H1 (cell line): ENCODE measurements at regions not wholly inside any gene's neighbourhood (a gene's known extent, or its start where the extent isn't known, plus 50 kb on each side); places are given as distances from the start of the nearest gene placed in this dataset.

Experiments
- CTCF ChIA-PET: fragments of 300-600 bp; sonication (Branson Sonifier 250); formaldehyde crosslinking; loops from one replicate; lab custom pipeline; 2021; ENCODE audit not compliant: partially characterized antibody; lab: Charles Lee
- POLR2A ChIA-PET: fragments of 300-600 bp; sonication (Branson Sonifier 250); formaldehyde crosslinking; loops from one replicate; lab custom pipeline; 2021; ENCODE audit warnings: inconsistent platforms; ENCODE audit not compliant: partially characterized antibody; lab: Charles Lee
- DNase-seq, 2 experiments: peaks; one replicate each; pipeline versions ENCODE4 v3.0.0 to v3.0.0-alpha.2; 2010 to 2022; ENCODE audit warnings: low spot score in 2 of 2, low read depth in 1 of 2, mixed read lengths in 1 of 2
- FAIRE-seq: peaks from 2 replicates; lab custom pipeline; 2011; peaks lifted over from hg19 to GRCh38; lab: Jason Lieb, UNC
- H2AFZ ChIP-seq: 2 replicates; pipeline ENCODE4 v1.8.1; 2012; ENCODE audit warnings: low read length, inconsistent platforms
- H2AK5ac ChIP-seq: 2 replicates; pipeline ENCODE4 v1.6.1; 2013; ENCODE audit warnings: low read depth, low read length
- H2BK120ac ChIP-seq: replicated peaks from 2 replicates; pipeline ENCODE3; 2013; ENCODE audit warnings: low read depth, low read length, inconsistent platforms
- H2BK12ac ChIP-seq: 2 replicates; pipeline ENCODE4 v1.6.1; 2013; ENCODE audit warnings: low read depth, low read length
- H2BK15ac ChIP-seq: 2 replicates; pipeline ENCODE4 v1.6.1; 2013; ENCODE audit warnings: low read length
- H2BK20ac ChIP-seq: 2 replicates; pipeline ENCODE4 v1.6.1; 2013; ENCODE audit warnings: low read length
- H2BK5ac ChIP-seq: 2 replicates; pipeline ENCODE4 v1.6.1; 2013; ENCODE audit warnings: low read depth, low read length
- H3K14ac ChIP-seq: 2 replicates; pipeline ENCODE4 v1.6.1; 2013; ENCODE audit warnings: inconsistent platforms; ENCODE audit not compliant: insufficient read length
- H3K18ac ChIP-seq: 2 replicates; pipeline ENCODE4 v1.6.1; 2013; ENCODE audit warnings: low read length; ENCODE audit errors: extremely low read depth
- H3K23ac ChIP-seq: 2 replicates; pipeline ENCODE4 v1.6.1; 2013; ENCODE audit warnings: inconsistent platforms; ENCODE audit not compliant: insufficient read length
- H3K23me2 ChIP-seq: 2 replicates; pipeline ENCODE4 v1.6.1; 2013; ENCODE audit warnings: low read depth, low read length
- H3K27ac ChIP-seq: 2 replicates; pipeline ENCODE4 v1.6.1; 2011; ENCODE audit warnings: low read depth, low read length, inconsistent platforms
- H3K27me3 ChIP-seq, 4 experiments: replicated peaks in 1 of 4; 1 replicate in 1 of 4; 2 replicates in 3 of 4; pipeline versions ENCODE4 v1.6.1 to v1.8.1; 2011 to 2013; ENCODE audit warnings: low read length in 3 of 4, mild to moderate bottlenecking in 3 of 4, inconsistent platforms in 2 of 4, mixed read lengths in 2 of 4, moderate library complexity in 1 of 4; ENCODE audit not compliant: control insufficient read depth in 3 of 4, insufficient read depth in 3 of 4; ENCODE audit errors: extremely low read depth in 1 of 4
- H3K36me3 ChIP-seq, 4 experiments: 2 replicates each; pipeline versions ENCODE4 v1.6.1 to v1.8.1; 2011 to 2013; ENCODE audit warnings: mild to moderate bottlenecking in 4 of 4, low read length in 3 of 4, moderate library complexity in 2 of 4, control low read depth in 1 of 4, inconsistent platforms in 1 of 4; ENCODE audit not compliant: insufficient read depth in 4 of 4, control insufficient read depth in 2 of 4
- H3K4ac ChIP-seq: replicated peaks from 2 replicates; pipeline ENCODE3; 2013; ENCODE audit warnings: low read length, low read depth, mixed read lengths, inconsistent platforms; ENCODE audit not compliant: insufficient read length
- H3K4me1 ChIP-seq, 4 experiments: replicated peaks in 1 of 4; 1 replicate in 1 of 4; 2 replicates in 3 of 4; pipeline versions ENCODE4 v1.6.1 to v1.8.1; 2011 to 2013; ENCODE audit warnings: low read length in 3 of 4, inconsistent platforms in 2 of 4, mixed read lengths in 1 of 4; ENCODE audit not compliant: insufficient read depth in 4 of 4, control insufficient read depth in 3 of 4
- H3K4me2 ChIP-seq, 2 experiments: 2 replicates each; pipeline versions ENCODE4 v1.6.1 to v1.8.1; 2011 to 2013; ENCODE audit warnings: low read depth in 2 of 2, low read length in 2 of 2, control low read depth in 1 of 2, inconsistent platforms in 1 of 2, mild to moderate bottlenecking in 1 of 2; ENCODE audit not compliant: insufficient read depth in 1 of 2
- H3K4me3 ChIP-seq, 4 experiments: fragments of 200-600, 300-600 bp in 1 of 4; sonication (generic), shearing (Covaris generic), sonication (Bioruptor Twin) in 1 of 4; 2 replicates each; pipeline versions ENCODE4 v1.5.1 to v1.8.1; 2011 to 2016; ENCODE audit warnings: low read length in 4 of 4, low read depth in 3 of 4, control low read depth in 2 of 4, inconsistent platforms in 2 of 4, mild to moderate bottlenecking in 2 of 4, mixed read lengths in 1 of 4, moderate library complexity in 1 of 4; ENCODE audit not compliant: insufficient read depth in 2 of 4; ENCODE audit errors: extremely low read depth in 1 of 4
- H3K56ac ChIP-seq: replicated peaks from 2 replicates; pipeline ENCODE3; 2013; ENCODE audit warnings: low read depth, mild to moderate bottlenecking, mixed read lengths, low read length, inconsistent platforms; ENCODE audit not compliant: insufficient read length
- H3K79me1 ChIP-seq: 2 replicates; pipeline ENCODE4 v1.6.1; 2013; ENCODE audit warnings: low read depth, low read length, control low read depth
- H3K79me2 ChIP-seq, 2 experiments: 2 replicates each; pipeline versions ENCODE4 v1.6.1 to v1.8.1; 2012 to 2013; ENCODE audit warnings: low read length in 2 of 2, mild to moderate bottlenecking in 2 of 2, inconsistent platforms in 1 of 2; ENCODE audit not compliant: insufficient read depth in 2 of 2, control insufficient read depth in 1 of 2
- H3K9ac ChIP-seq, 4 experiments: replicated peaks in 1 of 4; 1 replicate in 1 of 4; 2 replicates in 3 of 4; pipeline versions ENCODE4 v1.6.1 to v1.8.1; 2011 to 2013; ENCODE audit warnings: low read depth in 3 of 4, low read length in 3 of 4, control low read depth in 2 of 4, mild to moderate bottlenecking in 2 of 4, moderate library complexity in 2 of 4, inconsistent platforms in 1 of 4; ENCODE audit errors: extremely low read depth in 1 of 4
- H3K9me3 ChIP-seq, 2 experiments: 2 replicates each; pipeline versions ENCODE4 v1.6.1 to v1.8.1; 2012 to 2013; ENCODE audit warnings: mild to moderate bottlenecking in 2 of 2, moderate library complexity in 2 of 2, control low read depth in 1 of 2, inconsistent platforms in 1 of 2, low read depth in 1 of 2, low read length in 1 of 2, mixed read lengths in 1 of 2; ENCODE audit not compliant: insufficient read depth in 2 of 2
- H4K20me1 ChIP-seq, 2 experiments: replicated peaks in 1 of 2; 2 replicates each; pipeline versions ENCODE3 to v1.8.1; 2011 to 2013; ENCODE audit warnings: inconsistent platforms in 2 of 2, low read length in 2 of 2, mild to moderate bottlenecking in 1 of 2; ENCODE audit not compliant: insufficient read depth in 2 of 2, control insufficient read depth in 1 of 2
- H4K5ac ChIP-seq: 2 replicates; pipeline ENCODE4 v1.6.1; 2013; ENCODE audit warnings: low read length, low read depth, mixed read lengths, inconsistent platforms; ENCODE audit not compliant: insufficient read length
- H4K8ac ChIP-seq: 2 replicates; pipeline ENCODE4 v1.8.0; 2013; ENCODE audit warnings: mild to moderate bottlenecking, moderate library complexity, low read length, inconsistent platforms; ENCODE audit not compliant: insufficient read depth; ENCODE audit errors: extremely low read depth
- H4K91ac ChIP-seq: replicated peaks from 2 replicates; pipeline ENCODE3; 2013; ENCODE audit warnings: low read length, mixed read lengths, inconsistent platforms; ENCODE audit not compliant: insufficient read length
- BACH1 ChIP-seq: IDR thresholded peaks from 2 replicates; pipeline ENCODE4 v1.6.1; 2012; ENCODE audit warnings: low read length, improper control_type of control experiment
- CHD1 ChIP-seq: IDR thresholded peaks from 2 replicates; pipeline ENCODE4 v1.6.1; 2012; ENCODE audit warnings: low read depth, low read length, improper control_type of control experiment
- EZH2 ChIP-seq: fragments of 200-600 bp; sonication (generic); IDR thresholded peaks from 2 replicates; pipeline ENCODE4 v1.7.1; 2012; ENCODE audit warnings: low read depth, mild to moderate bottlenecking, moderate library complexity, low read length, inconsistent platforms; ENCODE audit not compliant: severe bottlenecking
- GTF2F1 ChIP-seq: IDR thresholded peaks from 2 replicates; pipeline ENCODE4 v1.6.1; 2012; ENCODE audit warnings: low read depth, low read length, improper control_type of control experiment, borderline replicate concordance
- KDM5A ChIP-seq: fragments of 200-600 bp; IDR thresholded peaks from 2 replicates; pipeline ENCODE4 v1.7.1; 2012; ENCODE audit warnings: mild to moderate bottlenecking, low read length, inconsistent platforms, mixed read lengths
- RBBP5 ChIP-seq: IDR thresholded peaks from 2 replicates; pipeline ENCODE4 v1.7.1; 2012; ENCODE audit warnings: low read depth, mild to moderate bottlenecking, inconsistent platforms, low read length, moderate library complexity, borderline replicate concordance
- WGBS, 2 experiments: shearing (Covaris generic) in 1 of 2; methylation state at CpG; one replicate each; pipeline versions ENCODE4 v1.1.6 to v1.1.7; 2013 to 2015; ENCODE audit warnings: low lambda C conversion rate in 2 of 2, mixed read lengths in 2 of 2, inconsistent platforms in 1 of 2, low coverage in 1 of 2, missing lambda C conversion rate in 1 of 2; ENCODE audit not compliant: insufficient replicate concordance in 2 of 2, insufficient coverage in 1 of 2, insufficient read length in 1 of 2; ENCODE audit errors: extremely low coverage in 1 of 2, missing lambda C conversion rate in 1 of 2; 5-methylcytosine and 5-hydroxymethylcytosine counted together
- TF ChIP-seq, protein P1 (sequence below): IDR thresholded peaks from 2 replicates; pipeline ENCODE4 v1.6.1; 2011; ENCODE audit warnings: low read depth, mild to moderate bottlenecking, low read length; ENCODE audit not compliant: insufficient read depth
- TF ChIP-seq, protein P2 (sequence below): IDR thresholded peaks from 2 replicates; pipeline ENCODE4 v1.6.1; 2012; ENCODE audit warnings: inconsistent platforms

DNA sequence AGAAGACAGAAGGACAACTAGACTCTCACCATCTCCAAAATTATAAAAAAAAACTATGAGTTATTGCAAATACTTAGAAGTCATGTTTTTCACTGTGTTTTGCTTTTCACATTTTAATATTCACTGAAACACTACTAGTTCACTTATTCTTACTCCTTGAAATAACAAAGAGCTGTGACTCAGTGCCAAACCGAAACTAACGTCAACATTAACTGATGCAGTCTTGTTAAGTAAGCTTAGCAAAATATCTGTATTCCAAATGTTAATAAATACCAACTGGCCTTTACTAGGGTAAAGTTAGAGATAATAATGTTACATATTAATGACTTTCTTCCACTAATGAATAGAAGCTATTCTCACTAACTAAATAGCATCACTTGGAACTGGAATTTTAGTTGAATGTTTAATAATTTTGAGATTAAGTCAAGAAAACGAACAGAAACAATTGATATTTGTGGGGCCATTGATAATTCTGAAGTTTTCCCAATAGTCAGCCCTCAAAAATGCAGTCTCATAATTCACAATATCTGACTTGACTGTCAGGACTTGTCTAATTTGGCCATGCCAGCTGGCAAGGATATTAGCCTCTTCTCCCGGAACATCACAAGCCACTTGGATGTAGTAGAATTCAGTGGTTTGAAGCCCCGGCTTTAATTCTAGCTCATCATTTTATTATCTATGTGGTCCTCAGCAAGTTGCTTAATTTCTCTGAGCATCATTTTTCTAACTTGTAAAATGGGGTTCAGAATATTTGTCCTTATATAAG lies 230.1 kb upstream of the DDI1 start:
- Histone ChIP-seq H2BK120ac (no peak overlapping the region), H3K56ac (no peak overlapping the region), H2AFZ (no peak overlapping the region), H3K27me3 (no peaks in the 10 kb centered on the region), H3K9ac (no peak overlapping the region), H2BK5ac (no peak overlapping the region), H3K79me2 (no peaks in the 10 kb centered on the region), H3K79me1 (no peaks in the 10 kb centered on the region), H4K91ac (no peak overlapping the region), H3K18ac (no peak overlapping the region), H2BK12ac (no peak overlapping the region), H3K4ac (no peak overlapping the region), H3K4me1 (peaks cover 0 to under 1% (median 0%) of the 10 kb centered on the region in 4 experiments; a peak in 1 of 7 replicates), H4K20me1 (no peaks in the 10 kb centered on the region), H3K4me3 (no peak overlapping the region), H3K23ac (no peak overlapping the region), H3K36me3 (no peaks in the 10 kb centered on the region), H3K4me2 (no peak overlapping the region), H2AK5ac (no peak overlapping the region), H3K27ac (no peak overlapping the region), H3K14ac (no peak overlapping the region), H4K8ac (no peak overlapping the region), H4K5ac (no peak overlapping the region), H2BK15ac (no peak overlapping the region), H3K9me3 (no peaks in the 10 kb centered on the region), H3K23me2 (no peaks in the 10 kb centered on the region), H2BK20ac (no peak overlapping the region)
- CTCF ChIA-PET = interaction anchor here (0.6 kb wide), 1 partner anchor 464 kb away, joined by 3 read pairs; no protein-coding TSS in a partner anchor
- 86% methylated on average over 5 of the region's 5 CpGs; no CpG with 5 or more reads in 1 of the 2 experiments for WGBS, 2 experiments
- DNase-seq (no peak), FAIRE-seq (no peak)
- POLR2A ChIA-PET = no interaction called here
- TF ChIP-seq EZH2 (no peak), KDM5A (no peak), CHD1 (no peak), RBBP5 (no peak), BACH1 (no peak), GTF2F1 (no peak)
- TF ChIP-seq, protein P1, sequence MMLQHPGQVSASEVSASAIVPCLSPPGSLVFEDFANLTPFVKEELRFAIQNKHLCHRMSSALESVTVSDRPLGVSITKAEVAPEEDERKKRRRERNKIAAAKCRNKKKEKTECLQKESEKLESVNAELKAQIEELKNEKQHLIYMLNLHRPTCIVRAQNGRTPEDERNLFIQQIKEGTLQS = no peak
- TF ChIP-seq, protein P2, sequence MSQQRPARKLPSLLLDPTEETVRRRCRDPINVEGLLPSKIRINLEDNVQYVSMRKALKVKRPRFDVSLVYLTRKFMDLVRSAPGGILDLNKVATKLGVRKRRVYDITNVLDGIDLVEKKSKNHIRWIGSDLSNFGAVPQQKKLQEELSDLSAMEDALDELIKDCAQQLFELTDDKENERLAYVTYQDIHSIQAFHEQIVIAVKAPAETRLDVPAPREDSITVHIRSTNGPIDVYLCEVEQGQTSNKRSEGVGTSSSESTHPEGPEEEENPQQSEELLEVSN = no peak
